Activated naive CD8-positive, alpha-beta T cell (primary cell): ENCODE measurements at regions not wholly inside any gene's neighbourhood (a gene's known extent, or its start where the extent isn't known, plus 50 kb on each side); places are given as distances from the start of the nearest gene placed in this dataset.

Experiments used
- H3K27ac Mint-ChIP-seq: one replicate; pipeline ENCODE4 v1.8.0; 2021; ENCODE audit warnings: mixed read lengths
- H3K27me3 Mint-ChIP-seq: one replicate; pipeline ENCODE4 v1.8.0; 2021; ENCODE audit warnings: mixed read lengths
- H3K36me3 Mint-ChIP-seq: one replicate; pipeline ENCODE4 v1.8.0; 2021; ENCODE audit warnings: mixed read lengths
- H3K4me1 Mint-ChIP-seq: one replicate; pipeline ENCODE4 v1.8.0; 2021; ENCODE audit warnings: low read depth, mixed read lengths
- H3K4me3 Mint-ChIP-seq: one replicate; pipeline ENCODE4 v1.8.0; 2021; ENCODE audit warnings: mild to moderate bottlenecking, mixed read lengths
- H3K9me3 Mint-ChIP-seq: one replicate; pipeline ENCODE4 v1.8.0; 2021; ENCODE audit warnings: low read depth, mixed read lengths

DNA sequence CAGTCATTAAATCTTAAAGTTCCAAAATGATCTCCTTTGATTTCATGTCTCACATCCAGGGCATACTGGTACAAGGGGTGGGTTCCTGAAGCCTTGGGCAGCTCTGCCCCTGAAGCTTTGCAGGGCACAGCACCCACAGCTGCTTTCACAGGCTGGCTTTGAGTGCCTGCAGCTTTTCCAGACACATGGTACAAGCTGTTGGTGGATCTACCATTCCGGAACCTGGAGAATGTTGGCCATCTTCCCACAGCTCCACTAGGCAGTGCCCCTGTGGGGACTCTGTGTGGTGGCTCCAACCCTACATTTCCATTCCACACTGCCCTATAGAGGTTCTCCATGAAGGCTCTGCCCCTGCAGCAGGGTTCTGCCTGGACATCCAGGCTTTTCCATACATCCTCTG, 211.1 kb upstream of the THBS1 start:
- H3K27me3 Mint-ChIP-seq, result peaks cover 1% of the 10 kb centered on the region
- no peaks in the 10 kb centered on the region for H3K4me1 Mint-ChIP-seq
- H3K9me3 Mint-ChIP-seq, result peaks cover 11% of the 10 kb centered on the region
- H3K4me3 Mint-ChIP-seq, result no peak overlapping the region
- H3K27ac Mint-ChIP-seq, result no peak overlapping the region
- H3K36me3 Mint-ChIP-seq, result peaks cover 4% of the 10 kb centered on the region

DNA sequence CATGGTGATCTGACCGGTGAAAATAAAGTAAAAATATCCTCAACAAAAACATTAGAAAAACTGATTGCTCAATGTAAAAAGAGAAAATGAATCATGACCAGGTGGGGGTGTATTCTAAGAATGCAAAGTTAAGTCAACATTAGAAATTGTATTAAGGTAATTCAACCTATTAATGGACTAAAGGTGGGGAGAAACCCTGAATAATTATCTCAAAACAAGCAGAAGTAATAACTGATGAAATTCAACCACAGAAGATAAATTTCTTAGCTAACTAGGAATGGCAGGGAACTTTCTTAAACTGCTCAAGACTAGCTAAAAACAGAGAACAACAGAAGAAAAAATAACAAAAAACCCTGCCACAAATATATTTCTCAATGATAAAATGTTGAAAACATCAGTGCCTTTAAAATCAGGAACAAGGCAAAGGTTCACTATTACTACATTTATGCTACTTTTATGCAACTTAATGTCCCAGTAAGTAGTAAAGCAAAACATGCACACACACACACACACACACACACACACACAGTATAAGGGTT, 204.4 kb upstream of the THBS1 start:
- Mint-ChIP-seq H3K27me3 (peaks cover 1% of the 10 kb centered on the region), H3K4me3 (no peak overlapping the region), H3K27ac (no peak overlapping the region), H3K9me3 (peaks cover 7% of the 10 kb centered on the region), H3K4me1 (no peaks in the 10 kb centered on the region), H3K36me3 (peaks cover 8% of the 10 kb centered on the region)

- Mint-ChIP-seq H3K4me1 (no peaks in the 10 kb centered on the region), H3K9me3 (no peaks in the 10 kb centered on the region), H3K27me3 (no peaks in the 10 kb centered on the region), H3K27ac (no peak overlapping the region), H3K4me3 (no peak overlapping the region), H3K36me3 (peaks cover 3% of the 10 kb centered on the region)
Measured at GRCh38 chr15:39381517-39381916, 199.4 kb upstream of the THBS1 start.

DNA sequence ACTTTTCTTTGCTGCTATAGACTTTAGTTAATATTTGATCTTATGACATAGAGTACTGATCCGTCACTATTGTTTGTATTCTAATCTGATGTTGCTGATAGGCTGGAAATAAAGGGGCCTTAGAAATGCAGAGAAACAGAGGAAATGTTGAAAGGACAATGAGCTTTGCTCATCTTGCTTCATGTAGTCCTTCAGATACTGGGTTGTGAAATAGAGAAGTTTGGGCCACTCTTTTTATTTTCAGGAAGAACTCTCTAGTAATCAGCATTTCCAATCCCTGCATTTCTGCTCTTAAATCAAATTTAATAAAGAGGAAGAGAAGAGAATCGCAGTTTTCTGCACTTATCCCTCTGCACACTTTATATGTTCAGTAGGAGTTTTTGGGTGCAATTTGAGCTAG, 192.8 kb upstream of the THBS1 start:
- H3K4me1 Mint-ChIP-seq, result no peaks in the 10 kb centered on the region
- no peaks in the 10 kb centered on the region for H3K27me3 Mint-ChIP-seq
- no peaks in the 10 kb centered on the region for H3K9me3 Mint-ChIP-seq
- no peak overlapping the region for H3K4me3 Mint-ChIP-seq
- H3K27ac Mint-ChIP-seq, result no peak overlapping the region
- H3K36me3 Mint-ChIP-seq, result no peaks in the 10 kb centered on the region

DNA sequence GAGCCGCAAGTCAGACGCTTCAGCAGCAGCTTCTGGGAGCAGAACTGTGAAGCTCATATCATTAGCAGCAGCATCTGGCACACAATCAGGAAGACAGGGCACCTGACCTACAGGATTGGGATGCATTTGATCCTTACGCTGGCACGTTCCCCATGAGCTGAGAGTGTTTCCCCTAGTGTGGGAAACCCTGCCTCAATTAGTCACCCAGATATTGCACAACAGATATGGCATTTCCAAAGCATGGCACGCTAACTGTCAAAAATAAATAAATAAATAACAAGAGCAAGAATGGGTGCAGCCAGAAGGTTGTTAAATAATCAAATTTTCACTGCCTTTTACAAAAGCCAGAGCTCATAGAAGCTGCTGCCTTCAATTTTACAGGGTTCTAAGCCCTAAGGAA, 189.6 kb upstream of the THBS1 start:
- H3K27me3 Mint-ChIP-seq, result no peaks in the 10 kb centered on the region
- no peak overlapping the region for H3K27ac Mint-ChIP-seq
- no peaks in the 10 kb centered on the region for H3K9me3 Mint-ChIP-seq

GRCh38 chr15:39392469-39393047, 188.3 kb upstream of the THBS1 start:
- Mint-ChIP-seq H3K36me3 (no peaks in the 10 kb centered on the region), H3K27ac (no peak overlapping the region), H3K9me3 (no peaks in the 10 kb centered on the region), H3K4me3 (no peak overlapping the region), H3K4me1 (no peaks in the 10 kb centered on the region), H3K27me3 (no peaks in the 10 kb centered on the region)

More for the DNA sequence above, 189.6 kb upstream of the THBS1 start:
- Mint-ChIP-seq H3K4me1 (no peaks in the 10 kb centered on the region), H3K36me3 (no peaks in the 10 kb centered on the region), H3K4me3 (no peak overlapping the region)

DNA sequence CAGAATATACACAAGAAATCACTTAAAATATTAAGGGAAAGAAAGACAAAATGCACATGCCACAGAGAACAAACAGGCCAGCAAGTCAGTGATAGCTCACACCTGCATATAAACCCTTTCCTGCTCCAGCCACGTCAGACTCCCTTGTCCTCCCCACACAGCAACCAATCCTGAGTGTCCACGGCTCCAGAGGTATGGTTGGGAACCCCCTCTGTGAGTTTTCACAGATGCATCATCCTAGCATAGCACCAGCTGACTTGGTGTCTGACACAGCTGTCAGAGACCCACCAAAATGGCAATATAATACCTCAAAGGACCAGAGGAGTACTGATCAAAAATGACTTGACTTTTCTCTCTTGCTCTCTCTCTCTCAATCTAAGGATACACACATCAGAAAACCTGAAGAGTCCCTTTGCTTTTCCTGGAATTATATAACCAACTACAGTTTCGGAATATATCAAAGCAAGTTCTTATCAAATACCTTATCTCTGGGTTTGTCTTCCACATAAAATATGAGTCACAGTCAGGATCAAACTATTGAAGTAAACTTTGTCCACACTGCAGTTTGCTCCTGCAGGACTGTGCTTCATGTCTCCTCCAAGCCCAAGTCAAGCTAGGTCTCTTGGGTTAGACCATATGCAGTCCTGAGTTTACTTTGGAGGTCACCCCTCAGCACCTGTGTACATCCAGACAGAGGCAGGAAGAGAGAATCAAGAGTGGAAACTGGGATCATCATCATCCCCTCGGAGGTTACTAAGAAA, 187.1 kb upstream of the THBS1 start:
- Mint-ChIP-seq H3K4me3 (no peak overlapping the region), H3K27ac (no peak overlapping the region), H3K36me3 (no peaks in the 10 kb centered on the region), H3K4me1 (no peaks in the 10 kb centered on the region), H3K9me3 (no peaks in the 10 kb centered on the region), H3K27me3 (no peaks in the 10 kb centered on the region)

DNA sequence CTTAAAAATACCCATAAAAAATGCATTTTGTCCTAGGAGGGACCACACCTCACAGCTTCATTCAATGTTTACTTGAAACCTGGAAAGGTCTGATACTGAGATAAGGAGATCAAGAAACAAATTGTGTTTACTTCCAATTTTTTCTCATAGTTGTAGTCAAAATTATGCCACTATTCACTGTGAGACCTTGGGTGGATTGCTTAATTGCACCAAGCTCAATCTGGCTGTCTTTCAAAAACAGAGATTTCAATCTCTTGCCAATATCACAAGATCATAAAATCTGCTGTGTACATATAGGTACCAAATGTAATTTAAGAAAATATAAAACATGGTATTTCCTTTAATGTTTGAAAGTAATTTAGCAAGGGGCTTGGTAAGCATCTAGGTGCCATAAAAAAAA, 186.4 kb upstream of the THBS1 start:
- Mint-ChIP-seq H3K36me3 (no peaks in the 10 kb centered on the region), H3K27ac (no peak overlapping the region), H3K27me3 (no peaks in the 10 kb centered on the region), H3K9me3 (no peaks in the 10 kb centered on the region), H3K4me1 (no peaks in the 10 kb centered on the region), H3K4me3 (no peak overlapping the region)

DNA sequence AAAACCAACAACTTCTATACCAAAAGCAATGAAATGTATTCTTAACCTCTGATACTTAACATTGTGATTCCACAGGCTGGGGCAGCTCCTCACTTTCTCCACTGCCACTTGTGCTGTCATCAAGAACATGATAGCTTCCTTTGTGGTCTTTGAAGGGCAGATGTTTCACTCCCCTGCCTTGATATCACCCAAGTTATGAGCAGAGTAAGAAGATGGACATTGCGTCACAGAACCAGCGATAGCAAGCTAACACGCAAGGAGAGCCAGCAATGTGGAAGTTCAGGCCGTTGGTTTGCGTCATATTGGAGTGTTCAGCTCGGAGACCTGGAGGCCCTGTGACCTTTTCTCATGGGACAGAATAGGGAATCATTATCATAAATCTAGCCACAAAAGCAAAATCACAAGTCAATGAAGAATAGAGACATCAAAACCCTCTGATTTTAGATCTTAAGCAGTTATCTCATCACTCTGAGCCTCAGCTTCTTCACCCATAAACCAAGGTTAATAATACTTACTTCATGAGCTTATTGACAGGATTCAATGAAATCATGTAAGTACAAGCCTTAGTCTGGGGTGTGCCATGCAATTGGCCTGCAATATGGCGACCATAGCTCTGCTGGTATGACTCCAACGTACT, 183.8 kb upstream of the THBS1 start:
- no peaks in the 10 kb centered on the region for H3K27me3 Mint-ChIP-seq
- H3K9me3 Mint-ChIP-seq, result no peaks in the 10 kb centered on the region
- H3K4me3 Mint-ChIP-seq, result no peak overlapping the region
- no peaks in the 10 kb centered on the region for H3K4me1 Mint-ChIP-seq
- H3K27ac Mint-ChIP-seq, result no peak overlapping the region
- H3K36me3 Mint-ChIP-seq, result no peaks in the 10 kb centered on the region

DNA sequence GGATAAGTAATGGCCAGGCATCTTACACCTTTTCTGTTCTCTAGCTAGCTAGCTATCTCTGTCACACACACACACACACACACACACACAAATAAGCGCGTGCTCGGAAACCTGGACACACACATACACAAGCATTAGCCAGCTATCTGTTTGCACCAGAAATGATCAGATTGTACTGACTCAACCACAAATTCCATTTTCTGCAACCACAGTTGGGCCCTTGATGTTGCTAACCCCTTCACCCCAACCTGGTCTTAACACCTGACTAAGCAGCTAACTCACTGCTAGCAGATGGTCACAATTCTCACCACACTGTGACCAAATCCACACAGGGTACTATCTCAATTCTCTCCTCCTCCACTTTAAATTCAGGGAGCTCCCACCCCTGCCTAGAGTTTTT, 183.0 kb upstream of the THBS1 start:
- H3K27me3 Mint-ChIP-seq, result no peaks in the 10 kb centered on the region
- H3K9me3 Mint-ChIP-seq, result no peaks in the 10 kb centered on the region
- H3K4me1 Mint-ChIP-seq, result no peaks in the 10 kb centered on the region
- H3K4me3 Mint-ChIP-seq, result no peak overlapping the region
- H3K27ac Mint-ChIP-seq, result no peak overlapping the region
- H3K36me3 Mint-ChIP-seq, result no peaks in the 10 kb centered on the region

- Mint-ChIP-seq H3K27ac (no peak overlapping the region), H3K4me1 (no peaks in the 10 kb centered on the region), H3K4me3 (no peak overlapping the region), H3K9me3 (no peaks in the 10 kb centered on the region), H3K36me3 (no peaks in the 10 kb centered on the region), H3K27me3 (no peaks in the 10 kb centered on the region)
Measured at GRCh38 chr15:39399600-39399999, 181.3 kb upstream of the THBS1 start.

DNA sequence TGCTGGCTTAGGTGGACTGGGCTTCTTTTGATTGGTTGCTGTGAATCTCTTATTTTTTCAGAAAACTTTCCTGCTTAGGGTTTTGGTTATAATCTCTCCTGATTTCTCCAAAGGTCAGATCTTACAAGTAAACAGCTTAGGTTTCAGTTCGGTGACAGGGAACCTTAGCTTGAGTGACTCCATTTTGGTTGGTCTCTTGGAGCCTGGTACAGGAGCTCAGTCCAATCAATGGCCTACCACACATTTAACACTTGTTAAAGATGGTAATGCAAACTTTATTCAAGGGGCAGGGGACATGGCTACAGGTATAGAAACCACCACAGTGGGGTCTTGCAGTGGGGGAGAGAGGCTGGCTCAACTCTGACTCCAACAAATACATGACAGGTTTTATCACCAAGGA, 180.9 kb upstream of the THBS1 start:
- Mint-ChIP-seq H3K4me3 (no peak overlapping the region), H3K36me3 (no peaks in the 10 kb centered on the region), H3K27ac (no peak overlapping the region), H3K4me1 (no peaks in the 10 kb centered on the region), H3K27me3 (no peaks in the 10 kb centered on the region), H3K9me3 (no peaks in the 10 kb centered on the region)

- no peak overlapping the region for H3K27ac Mint-ChIP-seq
- H3K4me3 Mint-ChIP-seq, result no peak overlapping the region
- no peaks in the 10 kb centered on the region for H3K9me3 Mint-ChIP-seq
- no peaks in the 10 kb centered on the region for H3K27me3 Mint-ChIP-seq
- H3K4me1 Mint-ChIP-seq, result no peaks in the 10 kb centered on the region
- H3K36me3 Mint-ChIP-seq, result no peaks in the 10 kb centered on the region
Measured at GRCh38 chr15:39400821-39401550, 179.9 kb upstream of the THBS1 start.

GRCh38 chr15:39403640-39404117, 177.2 kb upstream of the THBS1 start:
- no peaks in the 10 kb centered on the region for H3K9me3 Mint-ChIP-seq
- no peak overlapping the region for H3K27ac Mint-ChIP-seq
- H3K4me3 Mint-ChIP-seq, result no peak overlapping the region

DNA sequence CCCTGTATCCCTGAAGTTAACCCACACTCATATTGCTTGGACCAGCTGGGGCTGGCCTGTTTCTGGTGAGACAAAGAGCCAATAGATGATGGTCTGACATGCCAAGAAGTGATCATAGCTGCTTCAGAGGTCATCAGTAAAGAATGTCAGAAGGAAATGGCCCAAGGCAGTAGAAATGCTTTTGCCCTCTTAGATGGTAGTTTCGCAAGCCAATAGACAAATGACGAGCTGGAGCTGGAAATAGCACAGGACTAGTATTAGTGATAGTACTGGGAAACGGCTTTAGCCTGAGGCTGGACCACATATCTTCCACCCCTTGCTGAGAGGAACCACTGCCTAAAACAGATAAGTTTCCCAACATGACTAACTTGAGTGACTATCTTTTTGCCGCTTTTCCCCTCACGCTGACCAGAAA, 176.1 kb upstream of the THBS1 start:
- Mint-ChIP-seq H3K9me3 (no peaks in the 10 kb centered on the region), H3K27ac (no peak overlapping the region), H3K36me3 (no peaks in the 10 kb centered on the region), H3K27me3 (no peaks in the 10 kb centered on the region), H3K4me3 (no peak overlapping the region), H3K4me1 (no peaks in the 10 kb centered on the region)

More at GRCh38 chr15:39403640-39404117, 177.2 kb upstream of the THBS1 start:
- Mint-ChIP-seq H3K4me1 (no peaks in the 10 kb centered on the region), H3K27me3 (no peaks in the 10 kb centered on the region), H3K36me3 (no peaks in the 10 kb centered on the region)
